NCI-H2029 (cell line): ENCODE measurements at regions not wholly inside any gene's neighbourhood (a gene's known extent, or its start where the extent isn't known, plus 50 kb on each side); places are given as distances from the start of the nearest gene placed in this dataset.

ENCODE experiments used
- DNase-seq: peaks from one replicate; lab custom pipeline; 2025; lab: John Stamatoyannopoulos, UW

GRCh38 chr14:44712024-44712815, 205.1 kb upstream of the FSCB start:
- DNase-seq, result peak; percentile 61

GRCh38 chr14:44701563-44702263, 194.6 kb upstream of the FSCB start:
- no peak for DNase-seq

DNA sequence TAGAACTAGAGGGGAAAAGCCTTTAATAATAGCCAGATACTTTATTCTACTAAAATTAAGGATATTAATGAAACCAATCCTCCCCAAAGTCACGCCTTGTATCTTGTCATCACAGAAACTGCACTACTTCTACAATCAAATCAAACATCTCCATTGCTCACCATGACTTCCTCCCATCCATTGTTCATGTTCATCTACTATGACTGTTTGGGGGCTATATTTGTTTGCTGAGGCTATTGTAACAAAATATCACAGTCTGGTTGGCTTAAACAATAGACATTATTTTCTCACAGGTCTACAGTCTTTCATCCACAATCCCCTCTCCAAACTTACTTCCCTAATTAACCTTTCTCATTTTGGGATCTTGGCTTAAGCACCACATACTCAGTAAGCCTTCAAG, 193.6 kb upstream of the FSCB start:
- DNase-seq, result no peak

- no peak for DNase-seq
These were observed 193.1 kb upstream of the FSCB start for GRCh38 chr14:44700184-44700583.

GRCh38 chr14:44699391-44699790, 192.3 kb upstream of the FSCB start:
- DNase-seq, result no peak

DNA sequence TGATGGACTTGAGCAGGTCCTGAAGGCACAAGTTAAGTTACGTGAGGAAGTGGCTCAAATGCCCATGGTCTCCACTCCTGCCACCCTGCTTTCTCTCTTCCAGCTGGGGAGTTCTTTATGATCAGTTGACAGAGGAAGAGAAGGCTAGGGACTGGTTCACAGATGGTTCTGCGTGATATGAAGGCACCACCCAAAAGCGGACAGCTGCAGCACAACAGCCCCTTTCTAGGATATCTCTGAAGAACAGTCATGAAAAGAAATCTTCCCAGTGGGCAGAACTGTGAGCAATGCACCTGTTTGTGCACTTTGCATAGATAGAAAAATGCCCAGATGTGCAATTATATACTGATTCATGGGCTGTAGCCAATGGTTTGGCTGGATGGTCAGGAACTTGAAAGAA, 162.4 kb upstream of the FSCB start:
- no peak for DNase-seq

DNA sequence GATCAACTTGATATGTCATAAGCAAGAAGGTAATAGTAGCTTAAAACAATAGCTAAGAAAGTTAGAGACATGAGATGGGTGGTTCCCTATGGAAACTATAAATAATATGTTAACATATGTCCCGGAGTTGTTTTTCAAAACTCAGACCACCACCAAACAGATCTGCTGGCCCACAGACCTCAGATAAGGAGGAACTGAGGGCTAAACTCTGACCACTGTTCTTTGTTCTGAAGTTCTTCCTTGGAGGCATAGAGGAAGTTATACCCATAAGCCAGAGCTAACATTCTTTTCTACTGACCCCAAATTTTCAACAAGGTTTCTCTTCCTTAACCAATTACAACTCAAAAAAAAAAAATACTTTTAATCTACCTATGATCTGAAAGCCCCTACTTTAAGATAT, 156.1 kb upstream of the FSCB start:
- no peak for DNase-seq

DNA sequence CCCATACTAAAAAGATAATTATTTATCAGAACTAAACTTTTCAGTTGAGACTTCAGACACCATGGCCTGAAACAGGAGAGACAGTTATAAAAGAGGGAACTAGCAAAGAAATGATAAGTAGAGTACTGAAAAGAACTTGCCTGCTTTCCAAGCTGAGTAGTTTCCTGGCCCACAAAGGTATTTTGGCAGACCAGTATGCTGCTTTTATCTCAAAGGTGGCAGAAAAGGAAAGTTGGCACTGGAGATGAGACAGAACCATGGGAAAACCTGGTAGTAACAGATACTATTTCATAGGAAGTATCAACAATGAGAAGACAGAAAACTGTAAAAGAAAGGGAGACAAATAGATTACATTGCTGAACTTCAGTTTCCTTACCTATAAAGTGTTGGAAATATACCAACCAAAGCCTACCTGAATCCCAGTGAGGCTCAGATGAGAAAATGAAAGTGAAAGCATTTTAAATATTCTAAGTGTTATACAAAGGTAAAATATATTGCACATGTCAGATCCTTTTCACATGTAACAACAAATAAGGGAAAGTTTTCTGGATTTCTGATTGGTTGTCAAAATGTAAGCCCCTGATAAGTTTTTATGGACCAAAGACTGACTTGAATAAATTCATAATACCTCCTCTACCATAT, 155.3 kb upstream of the FSCB start:
- DNase-seq, result peak; percentile 29

- no peak for DNase-seq
These were observed 151.3 kb upstream of the FSCB start for GRCh38 chr14:44658389-44658696.

DNA sequence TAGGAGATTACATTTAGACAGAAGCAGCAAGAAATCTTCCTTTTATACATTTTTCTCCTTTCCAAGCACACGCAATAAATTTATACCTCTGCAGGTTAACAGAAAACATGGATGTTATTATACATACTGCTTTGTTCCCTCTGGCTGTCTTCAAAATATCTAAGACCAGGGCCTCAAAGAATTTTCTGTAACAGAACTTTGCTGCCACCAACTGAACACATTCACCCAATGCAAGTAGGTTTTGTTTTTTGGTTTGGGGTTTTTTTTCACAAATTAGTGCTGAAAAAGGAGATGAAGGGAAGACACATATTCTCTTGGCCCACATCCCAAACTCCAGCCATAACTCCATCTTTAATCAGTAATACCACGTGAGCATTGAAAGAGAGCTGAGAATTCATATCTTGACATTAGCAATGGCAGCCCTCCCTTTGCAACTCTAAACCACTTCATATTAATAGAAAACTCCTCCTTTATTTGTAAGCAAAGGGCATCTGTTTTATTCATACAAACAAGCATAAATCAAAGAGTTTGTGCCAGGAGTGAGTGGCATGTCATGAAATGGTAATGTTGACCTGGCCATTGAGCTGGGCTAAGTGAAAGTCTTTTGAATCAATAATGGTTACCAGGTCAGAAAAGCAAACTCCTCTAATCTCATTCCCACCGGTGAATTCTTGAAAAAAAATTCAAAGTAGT, 150.8 kb upstream of the FSCB start:
- peak; percentile 69 for DNase-seq

- no peak for DNase-seq
These were observed 150.1 kb upstream of the FSCB start for GRCh38 chr14:44657203-44657602.

GRCh38 chr14:44654591-44654990, 147.5 kb upstream of the FSCB start:
- no peak for DNase-seq

GRCh38 chr14:44653641-44654040, 146.6 kb upstream of the FSCB start:
- no peak for DNase-seq

GRCh38 chr14:44652640-44653039, 145.6 kb upstream of the FSCB start:
- DNase-seq, result no peak

DNA sequence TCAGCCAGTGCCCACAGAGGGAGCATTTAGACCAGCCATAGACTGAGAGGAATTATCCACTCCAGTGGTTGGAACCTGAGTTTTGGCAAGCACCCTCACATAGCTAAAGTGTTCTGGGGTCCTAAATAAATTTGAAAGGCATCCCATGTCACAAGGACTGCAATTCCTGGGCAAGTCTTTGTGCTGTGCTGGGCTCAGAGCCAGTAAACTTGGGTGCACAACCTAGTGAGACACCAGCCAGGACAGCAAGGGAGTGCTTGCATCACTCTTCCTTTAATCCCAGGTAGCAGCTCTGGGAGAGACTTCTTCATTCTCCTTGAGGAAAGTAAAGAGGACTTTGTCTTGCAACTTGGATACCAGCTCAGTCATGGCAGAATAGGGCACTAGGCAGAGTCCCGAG, 142.0 kb upstream of the FSCB start:
- no peak for DNase-seq

DNA sequence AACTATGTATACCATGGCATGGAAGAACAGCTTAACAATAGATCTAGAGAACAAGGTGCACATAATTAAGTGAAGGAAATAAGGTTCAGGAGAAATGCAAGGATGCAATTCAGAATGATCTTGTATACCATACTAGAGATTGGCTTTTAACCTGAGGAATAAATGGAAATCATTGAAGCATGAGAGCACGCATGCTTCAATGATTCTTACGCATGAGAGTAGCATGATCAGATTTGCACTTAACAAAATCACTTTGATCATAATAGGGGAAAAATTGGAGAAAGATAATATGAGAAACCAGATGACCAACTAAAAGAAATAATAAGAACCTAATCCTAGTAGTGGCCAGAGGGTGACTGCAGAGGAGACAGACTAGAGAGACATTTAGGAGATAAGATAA, 133.3 kb upstream of the FSCB start:
- DNase-seq, result no peak

GRCh38 chr14:44639781-44640385, 132.8 kb upstream of the FSCB start:
- DNase-seq, result no peak

DNA sequence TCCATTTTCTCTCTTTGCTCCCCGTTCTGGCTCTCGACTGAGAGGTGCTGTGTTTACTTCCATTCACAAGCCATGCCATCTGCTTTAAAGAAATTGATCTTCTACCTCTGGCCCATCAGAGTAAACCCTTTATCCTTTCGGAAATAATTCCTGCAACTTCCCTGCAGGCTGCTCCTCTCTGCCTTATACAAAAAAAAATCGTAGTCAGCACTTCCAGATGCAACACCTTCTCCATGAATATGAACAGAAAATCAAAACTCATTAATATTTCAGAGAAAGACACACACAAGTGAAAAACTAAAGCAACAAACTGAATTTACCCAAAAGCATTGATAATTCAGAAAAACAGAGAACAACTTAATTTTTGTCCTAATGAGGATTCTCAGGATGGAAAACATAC, 127.6 kb upstream of the FSCB start:
- DNase-seq, result no peak

- no peak for DNase-seq
These were observed 119.3 kb upstream of the FSCB start for GRCh38 chr14:44626423-44626822.

GRCh38 chr14:44625098-44625497, 118.0 kb upstream of the FSCB start:
- no peak for DNase-seq

GRCh38 chr14:44620121-44621019, 113.3 kb upstream of the FSCB start:
- no peak for DNase-seq
